ENCODE measurements at regions not wholly inside any gene's neighbourhood (a gene's known extent, or its start where the extent isn't known, plus 50 kb on each side); places are given as distances from the start of the nearest gene placed in this dataset.
"Not testable (repeated sequence)": the region's sequence is repeated elsewhere in the genome, so short reads cannot be mapped to it uniquely, and the experiment has no call there.

- no peak for DNase-seq
These were observed 116.3 kb downstream of the TANC2 start for GRCh38 chr17:63082273-63082861.

GRCh38 chr17:63082952-63083351 is 116.9 kb downstream of the TANC2 start:
- DNase-seq: no peak

GRCh38 chr17:63086483-63087185 is 120.6 kb downstream of the TANC2 start:
- DNase-seq: no peak

GRCh38 chr17:63090358-63091114 is 124.5 kb downstream of the TANC2 start:
- DNase-seq: not testable (repeated sequence)

GRCh38 chr17:63091909-63092308 is 125.9 kb downstream of the TANC2 start:
- DNase-seq: not testable (repeated sequence)

GRCh38 chr17:63094631-63095030 is 128.6 kb downstream of the TANC2 start:
- no peak for DNase-seq

GRCh38 chr17:63095459-63095858 is 129.4 kb downstream of the TANC2 start:
- DNase-seq: no peak

GRCh38 chr17:63095879-63096278 is 129.8 kb downstream of the TANC2 start:
- no peak for DNase-seq

- no peak for DNase-seq
These were observed 130.4 kb downstream of the TANC2 start for GRCh38 chr17:63096426-63096825.

GRCh38 chr17:63099425-63099824 is 133.4 kb downstream of the TANC2 start:
- DNase-seq: no peak

GRCh38 chr17:63102034-63102433 is 136.0 kb downstream of the TANC2 start:
- DNase-seq: no peak

GRCh38 chr17:63106050-63106449 is 140.0 kb downstream of the TANC2 start:
- no peak for DNase-seq

GRCh38 chr17:63109661-63110060 is 143.6 kb downstream of the TANC2 start:
- DNase-seq: no peak

- no peak for DNase-seq
These were observed 147.1 kb downstream of the TANC2 start for GRCh38 chr17:63113167-63113566.

- no peak for DNase-seq
These were observed 150.2 kb downstream of the TANC2 start for GRCh38 chr17:63116228-63116627.

GRCh38 chr17:63116967-63117830 is 151.2 kb downstream of the TANC2 start:
- DNase-seq: no peak

- no peak for DNase-seq
These were observed 154.4 kb downstream of the TANC2 start for GRCh38 chr17:63120406-63120805.

GRCh38 chr17:63124536-63124935 is 158.5 kb downstream of the TANC2 start:
- no peak for DNase-seq

- no peak for DNase-seq
These were observed 158.9 kb downstream of the TANC2 start for GRCh38 chr17:63124958-63125357.

- DNase-seq: no peak
These were observed 160.0 kb downstream of the TANC2 start for GRCh38 chr17:63125987-63126386.

GRCh38 chr17:63126607-63127006 is 160.6 kb downstream of the TANC2 start:
- DNase-seq: no peak

GRCh38 chr17:63132459-63132911 is 166.4 kb downstream of the TANC2 start:
- no peak for DNase-seq

- no peak for DNase-seq
These were observed 167.5 kb downstream of the TANC2 start for GRCh38 chr17:63133491-63133890.

All from stimulated activated CD8-positive, alpha-beta memory T cell treated with anti-CD3 and anti-CD28 coated beads, Interleukin-4, amount 100 ng/mL, for 48 hours (primary cell).